GM19025 (cell line): ENCODE measurements at regions not wholly inside any gene's neighbourhood (a gene's known extent, or its start where the extent isn't known, plus 50 kb on each side); places are given as distances from the start of the nearest gene placed in this dataset.

Source experiments
- ATAC-seq: cut with Tn5 transposase; IDR thresholded peaks from one replicate; pipeline ENCODE4 v1.9.1; 2021; ENCODE audit warnings: mild to moderate bottlenecking, low read depth, moderate library complexity; ENCODE audit not compliant: unreplicated experiment

DNA sequence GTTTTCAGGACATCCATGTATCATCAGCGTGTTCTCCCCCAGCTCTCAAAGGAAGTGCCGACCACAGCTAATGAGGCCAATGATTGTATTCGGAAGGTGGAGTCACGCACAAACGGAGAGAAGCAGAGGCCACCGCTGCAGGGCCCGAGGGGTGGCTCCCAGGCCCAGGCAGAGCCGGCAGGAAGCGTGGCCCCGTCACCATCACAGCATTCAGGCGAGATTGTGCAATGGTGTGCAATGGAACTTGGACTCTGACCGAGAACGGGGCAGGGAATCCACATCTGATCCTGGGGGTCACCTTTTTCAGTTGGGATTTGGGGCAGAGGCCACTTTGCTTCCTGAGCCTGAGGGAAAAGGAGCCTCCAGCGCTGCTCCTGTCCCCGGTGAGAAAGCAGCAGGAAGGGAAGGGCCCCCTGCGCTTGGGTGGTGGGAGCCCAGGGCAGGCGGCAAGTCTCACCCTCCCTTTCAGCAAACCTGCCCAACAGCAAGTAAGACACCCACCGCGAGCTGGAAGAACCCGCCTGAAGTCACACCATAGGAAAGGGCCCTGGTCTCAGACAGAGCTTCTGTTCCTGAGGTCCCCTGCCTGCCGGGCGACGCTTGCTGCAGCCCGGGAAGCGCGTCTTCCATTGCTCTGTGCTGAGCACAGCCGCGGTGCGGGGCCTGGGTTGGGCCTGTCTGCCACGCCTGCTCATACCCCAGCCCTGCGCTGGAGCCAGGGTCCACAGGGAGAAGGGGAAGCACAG, 1430.7 kb downstream of the BRD1 start:
- ATAC-seq: no peak

DNA sequence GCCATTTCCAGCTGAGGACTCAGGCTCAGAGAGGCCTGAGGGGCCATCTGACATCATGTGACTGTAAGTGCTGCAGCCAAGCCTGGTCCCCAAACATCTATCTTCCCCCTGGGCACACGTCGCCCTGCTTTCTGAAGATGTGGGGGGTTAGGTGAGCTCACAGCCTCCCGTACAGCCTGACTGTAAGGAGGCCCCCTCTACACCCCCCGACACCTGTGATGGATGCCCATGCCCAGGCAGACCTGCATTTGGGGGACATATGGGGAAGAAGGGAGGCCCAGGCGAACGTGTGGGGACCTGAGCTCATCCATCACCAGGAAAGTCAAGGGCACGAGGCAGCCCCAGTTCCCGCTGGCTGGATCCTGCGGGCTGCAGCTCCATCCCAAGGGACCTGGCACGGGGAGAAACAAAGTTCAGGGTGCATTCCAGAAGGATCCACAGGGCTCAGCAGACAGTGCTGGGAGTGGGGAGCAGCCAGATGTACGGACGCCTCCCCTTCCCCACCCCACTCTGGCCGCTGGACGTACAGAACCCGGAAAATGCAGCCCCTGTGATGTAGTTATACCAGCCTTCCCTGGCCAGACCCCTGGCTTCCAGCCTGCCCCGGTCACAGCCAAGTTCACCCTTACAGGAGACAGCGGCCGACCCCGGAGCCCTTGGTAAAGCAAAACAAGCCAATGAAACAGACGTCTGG, 1431.4 kb downstream of the BRD1 start:
- ATAC-seq: no peak

DNA sequence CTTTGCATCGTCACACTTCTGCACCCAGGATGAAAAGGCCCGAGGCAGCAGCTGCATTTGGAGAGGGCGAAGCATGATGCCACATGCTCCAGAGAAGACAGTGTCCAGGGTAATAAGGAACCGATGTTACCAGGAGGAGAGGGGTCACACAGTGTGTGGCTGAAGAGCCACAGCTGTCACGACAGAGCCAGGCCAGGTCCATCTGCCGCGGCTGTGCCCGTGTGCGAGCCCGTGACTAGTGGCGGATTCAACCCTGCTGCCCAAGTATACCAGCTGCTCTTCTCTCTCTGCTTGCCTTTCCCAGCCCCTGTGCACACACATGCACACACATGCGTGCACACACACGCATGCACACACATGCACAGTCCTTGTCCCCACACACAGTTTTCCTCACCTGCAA, 1432.5 kb downstream of the BRD1 start:
- no peak for ATAC-seq

DNA sequence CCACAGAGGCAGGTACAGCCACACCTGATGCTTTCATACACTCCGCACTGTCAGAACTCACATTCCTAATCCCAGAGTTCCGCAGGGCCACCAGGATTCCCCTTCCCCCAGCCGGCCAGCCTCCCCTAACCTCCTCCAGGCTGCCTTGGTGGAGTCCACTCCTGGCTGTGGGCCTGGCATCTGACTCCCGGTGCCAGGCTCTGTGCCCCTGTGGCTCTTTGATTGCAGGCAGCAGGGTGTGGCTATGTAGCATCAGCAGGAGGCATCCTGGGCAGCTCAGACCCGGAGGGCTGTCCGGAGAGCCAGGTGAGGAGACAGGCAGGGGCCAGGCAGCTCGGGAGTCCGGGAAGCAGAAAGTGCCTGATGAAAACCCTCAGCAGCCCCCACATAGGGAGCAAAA, 1432.9 kb downstream of the BRD1 start:
- ATAC-seq: no peak

DNA sequence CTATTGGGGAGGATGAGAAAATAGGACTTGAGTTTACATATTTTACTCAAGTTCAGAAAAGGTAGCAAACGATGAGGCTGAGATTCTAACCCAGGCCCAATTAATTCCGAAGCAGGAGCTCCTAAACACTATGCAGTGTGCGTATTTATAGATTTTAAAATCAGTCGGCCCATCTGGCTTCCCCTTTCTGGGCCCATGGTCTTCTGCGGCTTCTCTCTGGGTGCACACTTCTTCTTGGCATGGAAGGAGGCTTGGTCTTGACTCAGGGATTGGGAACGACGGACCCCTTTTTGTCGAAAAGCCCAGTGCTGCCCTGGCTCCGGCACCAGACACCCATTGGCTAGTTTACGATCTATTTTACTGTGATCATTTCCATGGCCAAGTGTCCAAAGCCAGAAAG, 1433.8 kb downstream of the BRD1 start:
- ATAC-seq: no peak

DNA sequence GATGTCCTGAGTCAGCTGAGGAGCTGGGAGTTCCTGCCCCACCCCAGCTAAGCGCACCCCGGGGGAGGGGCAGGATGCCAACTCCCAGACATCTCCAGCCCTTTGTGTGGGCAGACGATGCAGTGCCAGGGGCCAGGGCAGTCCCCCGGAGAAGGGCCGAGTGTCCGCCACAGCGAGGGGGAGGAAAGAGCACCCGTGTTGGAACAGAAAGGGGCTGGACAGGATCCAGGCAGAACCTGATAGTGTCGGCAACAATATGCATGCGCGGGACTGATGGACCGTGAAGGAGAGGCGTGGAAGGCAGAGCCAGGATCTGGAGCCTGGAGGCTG, 1434.7 kb downstream of the BRD1 start:
- no peak for ATAC-seq

DNA sequence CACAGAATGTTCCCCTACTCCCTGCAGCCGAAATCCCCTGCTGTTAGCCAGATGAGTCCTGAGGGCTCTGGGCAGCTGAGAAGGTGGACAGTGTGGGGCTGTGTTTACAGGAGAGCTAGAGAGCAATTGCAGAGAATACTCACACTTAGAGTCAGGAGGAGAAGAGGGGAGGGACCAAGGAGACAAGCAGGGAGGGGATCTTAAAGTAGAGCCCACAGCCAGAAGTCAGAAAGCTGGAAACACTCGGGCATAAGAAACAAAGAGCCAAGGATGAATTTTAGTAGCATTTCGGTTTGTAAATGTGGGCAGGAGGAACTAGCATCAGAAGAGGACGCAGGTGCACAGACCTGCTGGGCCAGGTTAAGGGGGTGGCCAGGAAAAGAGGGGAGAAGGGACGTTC, 1435.9 kb downstream of the BRD1 start:
- ATAC-seq: no peak

DNA sequence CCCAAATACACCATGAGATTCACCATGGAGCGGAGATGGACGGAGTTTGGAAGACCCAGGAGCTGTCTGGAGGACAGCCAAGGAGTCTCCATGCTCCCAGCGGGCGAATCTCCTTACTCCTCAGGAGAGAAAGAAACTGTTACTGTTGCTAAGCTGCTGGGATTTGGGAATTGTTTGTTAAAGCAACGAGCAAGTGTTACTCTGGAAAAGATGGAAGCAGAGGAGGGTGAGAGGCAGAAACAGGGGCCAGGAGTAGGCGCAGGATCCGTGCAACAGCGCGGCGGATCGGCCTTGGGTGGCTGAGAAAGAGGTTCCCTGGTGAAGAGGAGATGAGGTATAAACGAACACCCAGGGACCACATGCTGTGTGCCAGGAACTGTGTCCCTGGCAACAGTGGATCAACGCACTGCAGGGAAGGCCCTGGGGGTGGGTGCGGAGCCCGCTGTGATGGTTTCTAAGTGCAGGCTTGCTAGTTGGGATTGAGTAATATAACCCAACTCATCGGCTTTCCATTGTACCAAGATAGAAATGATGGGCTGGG, 1436.4 kb downstream of the BRD1 start:
- ATAC-seq: no peak

DNA sequence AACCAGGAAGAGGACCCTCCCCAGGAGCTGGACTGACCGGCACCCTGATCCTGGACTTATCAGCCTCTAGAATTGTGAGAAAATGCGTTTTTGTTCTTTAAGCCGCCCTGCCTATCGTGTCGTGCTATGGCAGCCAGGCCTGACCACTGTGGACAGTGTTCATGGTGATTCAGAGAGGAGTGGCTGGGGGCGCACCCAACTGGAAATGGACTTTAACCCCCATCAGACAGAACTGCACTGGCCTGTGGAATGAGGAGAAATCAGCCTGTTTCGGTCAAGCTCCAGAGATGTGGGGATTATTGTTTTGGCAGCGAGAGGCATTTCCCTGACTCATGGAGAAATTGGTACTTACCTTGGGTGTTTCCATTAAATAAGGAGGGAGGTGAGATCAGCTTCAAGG, 1437.8 kb downstream of the BRD1 start:
- no peak for ATAC-seq

DNA sequence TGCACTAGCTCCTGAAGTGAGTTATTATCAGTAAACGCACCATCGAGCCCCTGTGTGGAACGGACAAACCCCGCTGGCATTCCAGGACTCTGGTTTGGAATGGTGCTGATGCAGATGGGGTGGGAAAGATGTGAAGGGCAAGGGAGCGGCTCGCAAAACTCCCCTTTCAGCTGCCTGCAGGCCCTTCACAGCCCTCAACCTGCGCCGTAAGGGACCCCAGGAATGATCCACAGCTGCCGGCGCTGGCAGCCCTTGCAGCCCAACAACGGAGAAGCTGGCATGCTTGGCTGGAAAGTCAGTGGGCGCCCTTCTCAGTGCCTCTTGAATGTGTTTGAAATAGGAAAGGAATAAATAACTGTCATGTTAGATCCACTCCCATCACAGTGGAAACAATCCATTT, 1445.5 kb downstream of the BRD1 start:
- no peak for ATAC-seq

DNA sequence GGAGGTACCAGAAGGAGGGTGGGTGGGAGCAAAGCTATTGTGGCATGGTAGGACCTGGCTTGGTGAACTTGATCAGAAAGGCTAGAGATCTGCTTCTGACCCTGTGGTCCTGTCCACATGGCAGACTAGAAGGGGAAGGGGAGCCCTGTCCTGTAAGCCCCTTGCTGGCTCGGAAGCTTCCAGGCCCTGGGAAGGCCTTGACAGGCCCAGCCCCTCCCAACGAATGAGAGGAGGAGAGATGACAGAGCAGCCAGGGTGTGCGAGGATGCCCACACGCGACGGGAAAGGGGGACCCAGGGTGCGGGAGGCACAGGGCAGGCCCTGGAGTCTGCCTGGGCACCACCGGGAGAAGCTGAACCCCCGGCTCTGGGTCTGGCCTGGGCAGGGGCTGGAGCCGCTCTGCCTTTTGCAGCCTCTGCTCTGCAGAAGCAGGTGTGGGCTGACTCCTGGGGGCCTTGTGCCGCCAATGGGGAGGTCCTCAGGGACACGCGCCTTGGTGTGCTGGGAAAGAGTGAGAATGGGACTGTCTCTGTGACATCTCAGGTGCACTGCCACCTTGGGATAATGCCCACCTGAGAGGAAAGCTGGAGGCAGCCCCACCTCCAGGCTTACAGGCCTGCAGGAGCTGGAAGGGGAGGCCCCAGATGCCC, 1447.5 kb downstream of the BRD1 start:
- ATAC-seq: no peak

DNA sequence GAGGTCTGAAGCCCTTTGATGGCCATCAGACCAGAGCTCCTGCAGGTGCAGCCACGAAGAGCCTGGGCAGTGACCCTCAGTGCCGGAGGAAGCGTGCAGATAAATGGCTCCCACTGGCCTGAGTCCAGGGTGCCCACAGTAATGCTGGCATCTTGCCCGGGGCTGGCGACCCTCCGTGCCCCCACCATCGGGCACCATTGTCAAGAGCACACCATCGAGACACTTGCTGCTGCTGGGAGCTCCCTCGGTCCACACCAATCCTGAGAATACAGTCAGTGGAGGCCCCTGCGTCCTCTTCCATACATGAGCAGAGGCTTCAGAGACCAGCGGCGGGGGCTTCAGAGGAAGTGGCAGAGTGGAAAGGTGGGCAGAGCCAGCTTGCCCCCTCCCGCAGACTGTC, 1448.3 kb downstream of the BRD1 start:
- no peak for ATAC-seq

DNA sequence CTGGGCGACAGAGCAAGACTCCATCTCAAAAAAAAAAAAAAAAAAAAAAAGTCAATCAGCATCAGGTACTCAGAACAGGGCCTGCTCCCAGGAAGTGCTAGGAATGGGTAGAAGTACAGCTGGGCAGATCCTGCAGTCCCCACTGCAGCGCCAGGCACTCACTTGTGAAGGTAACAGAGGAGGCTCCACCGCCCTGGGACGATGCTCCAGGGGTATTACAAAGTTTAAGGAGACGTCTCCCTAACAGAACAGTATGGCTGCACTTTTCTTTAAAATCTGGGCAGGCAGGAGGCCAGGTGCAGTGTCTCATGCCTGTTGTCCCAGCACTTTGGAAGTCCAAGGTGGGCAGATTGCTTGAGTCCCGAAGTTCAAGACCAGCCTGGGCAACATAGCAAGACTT, 1449.0 kb downstream of the BRD1 start:
- ATAC-seq: no peak

DNA sequence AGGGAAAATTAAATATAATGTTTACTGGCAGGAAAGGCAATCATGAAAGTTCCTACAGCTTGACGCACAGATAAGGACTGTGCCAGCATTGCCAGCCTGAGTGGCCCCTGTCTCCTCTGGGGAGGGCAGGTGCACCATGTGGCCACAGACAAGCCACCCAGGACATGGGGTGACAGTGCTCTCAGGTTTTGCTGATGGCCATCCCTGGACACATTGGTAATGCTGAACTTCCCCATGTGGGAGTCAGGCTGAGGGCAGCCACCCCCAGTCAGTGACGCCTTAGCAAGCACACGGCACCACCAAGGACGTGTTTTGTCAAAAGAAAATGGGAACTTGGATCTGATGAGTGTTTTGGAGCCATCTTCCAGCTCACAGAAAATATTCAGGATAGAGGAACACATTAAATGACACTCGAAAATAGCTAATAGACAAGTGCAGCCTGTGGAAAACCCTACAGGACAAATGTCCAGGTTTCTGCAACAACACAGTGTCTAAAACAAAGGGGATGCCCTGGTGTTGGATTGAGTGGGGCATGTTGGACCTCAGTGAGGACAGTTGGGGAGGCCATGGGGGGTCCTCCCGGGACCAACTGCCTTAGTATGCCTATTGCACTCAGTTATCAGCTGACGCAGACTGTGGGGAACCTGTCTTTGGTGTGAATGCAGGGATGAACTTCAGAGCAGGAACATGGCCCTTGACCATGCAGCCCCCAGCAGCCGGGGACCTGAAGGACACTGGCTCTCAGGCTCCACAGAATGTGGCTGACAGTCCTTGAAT, 1450.5 kb downstream of the BRD1 start:
- ATAC-seq: no peak

DNA sequence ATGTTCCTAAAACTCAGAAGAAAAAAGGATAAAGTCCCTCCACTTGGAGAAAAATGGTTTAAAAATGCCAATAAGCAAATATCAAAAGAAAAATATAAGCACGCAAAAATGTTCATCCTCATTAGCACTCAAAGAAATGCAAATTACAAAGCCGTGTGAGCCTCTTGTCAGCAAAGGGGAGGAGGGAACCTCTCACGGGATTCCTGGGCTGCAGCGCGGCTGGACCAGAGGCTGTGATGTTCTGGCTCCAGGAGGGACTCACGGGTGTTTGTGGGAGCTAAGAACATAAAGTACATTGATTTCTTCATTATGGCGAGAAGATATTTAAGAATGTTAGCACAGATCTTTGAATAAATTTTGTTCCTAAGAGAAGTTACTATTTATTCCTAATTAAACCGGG, 1451.2 kb downstream of the BRD1 start:
- ATAC-seq: no peak

DNA sequence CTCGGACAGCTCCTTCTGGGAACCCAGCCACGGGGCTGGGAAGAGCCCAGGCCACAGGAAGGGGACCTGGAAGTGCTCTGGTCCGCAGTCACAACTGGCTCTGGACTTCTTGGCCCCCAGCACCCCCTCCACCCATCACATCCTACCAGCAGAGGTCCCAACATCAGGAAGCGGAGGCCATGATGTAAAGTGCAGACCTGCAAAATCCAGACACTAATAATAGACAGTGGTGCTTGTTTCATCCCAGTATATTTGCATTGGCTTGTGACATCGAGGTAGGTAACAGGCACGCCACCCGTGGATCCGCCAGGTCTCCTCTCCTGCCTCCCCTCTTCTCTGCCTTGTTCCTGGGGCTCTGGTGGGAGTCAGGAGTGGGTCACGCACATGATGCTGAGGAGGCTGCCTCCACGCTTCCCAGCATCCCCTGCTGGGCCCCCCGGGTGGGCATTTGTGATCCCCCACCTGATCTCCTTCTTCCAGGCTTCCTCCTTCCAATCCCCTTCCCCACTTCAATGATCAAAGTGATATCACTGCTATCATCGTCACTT, 1454.0 kb downstream of the BRD1 start:
- no peak for ATAC-seq

DNA sequence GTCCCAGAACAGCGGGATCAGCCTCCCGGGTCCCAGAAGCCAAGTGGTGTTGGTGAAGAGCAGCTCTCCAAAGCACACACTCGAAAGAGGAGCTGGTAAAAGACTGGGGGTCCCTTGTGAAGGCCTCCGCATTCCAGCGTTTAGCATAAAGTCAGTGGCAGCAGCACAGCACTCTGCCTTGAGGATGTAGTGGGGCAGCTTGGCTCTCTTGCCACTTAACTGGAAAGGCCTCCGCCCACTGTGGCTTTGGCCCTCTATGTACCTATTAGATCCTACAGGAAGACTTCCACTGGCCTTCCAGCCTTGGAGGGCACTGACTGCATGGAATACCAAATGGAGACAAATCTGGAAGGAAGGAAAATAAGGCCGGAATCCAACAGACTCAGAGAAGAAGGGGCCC, 1455.3 kb downstream of the BRD1 start:
- ATAC-seq: no peak

DNA sequence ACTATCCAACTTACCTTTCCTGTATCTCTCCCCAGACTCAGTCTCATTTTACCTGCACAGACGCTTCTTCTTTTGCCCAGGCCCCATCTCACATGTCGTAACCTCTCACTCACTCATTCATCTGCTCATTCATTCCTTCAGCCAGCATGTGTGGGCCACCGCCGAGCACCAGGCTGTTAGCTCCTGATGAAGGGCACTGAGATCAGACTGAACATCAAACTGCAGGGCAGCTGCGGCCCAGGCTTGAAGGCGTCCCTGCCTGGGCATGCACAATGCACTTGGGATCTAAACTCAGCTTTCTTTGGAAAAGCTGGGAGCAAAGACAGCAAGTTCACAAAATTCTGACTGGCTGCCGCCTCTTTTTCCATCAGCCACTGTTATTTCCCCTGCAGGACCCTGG, 1456.3 kb downstream of the BRD1 start:
- ATAC-seq: no peak

DNA sequence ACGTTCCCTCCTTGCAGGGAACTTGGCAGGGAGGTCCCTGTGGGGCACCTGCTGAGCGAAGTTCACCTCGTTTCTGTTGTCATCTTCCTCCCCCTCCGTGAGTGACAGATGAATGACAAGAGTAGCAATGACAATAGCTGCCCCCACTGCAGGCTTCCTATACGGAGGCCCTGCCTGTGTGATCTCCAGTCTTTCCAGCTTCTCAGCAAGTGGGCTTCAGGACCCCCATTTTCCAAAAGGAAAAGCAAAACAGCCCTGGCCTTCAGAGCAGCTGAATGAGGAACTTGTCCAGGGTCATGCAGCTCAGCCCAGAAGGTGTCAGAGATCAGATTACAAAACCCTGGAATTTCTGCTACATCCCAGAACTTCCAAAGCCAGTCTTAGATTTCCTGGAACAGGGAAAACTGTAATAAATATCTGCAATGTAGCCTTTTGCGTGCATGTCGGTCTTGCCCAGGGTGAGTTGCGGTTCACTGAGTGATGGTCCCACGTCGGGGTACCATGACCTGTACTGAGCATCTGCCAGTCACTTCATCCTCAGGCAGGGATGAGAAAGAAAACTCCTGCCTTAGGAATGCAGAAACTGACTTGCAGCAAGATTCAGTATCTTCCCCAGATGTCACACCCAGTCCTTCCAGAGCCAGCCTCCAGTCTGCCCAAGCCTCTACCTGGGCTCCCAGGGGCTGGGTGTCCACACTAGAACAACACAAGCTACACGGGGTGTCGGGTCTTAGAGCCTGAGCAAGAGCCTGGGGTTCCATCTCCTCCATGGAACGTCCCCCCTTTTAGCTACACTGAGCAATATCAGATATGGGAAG, 1457.0 kb downstream of the BRD1 start:
- ATAC-seq: no peak
